ENCODE measurements at regions not wholly inside any gene's neighbourhood (a gene's known extent, or its start where the extent isn't known, plus 50 kb on each side); places are given as distances from the start of the nearest gene placed in this dataset.

GRCh38 chr4:138838251-138838650 lies 177.3 kb upstream of the NOCT start:
- no peak for TF ChIP-seq CTCF (conservative IDR thresholded peaks at IDR 0.05)
- Mint-ChIP-seq H3K4me3 (no peak overlapping the region), H3K36me3 (ENCODE audit: low read depth) (no peaks in the 10 kb centered on the region), H3K9me3 (peaks cover 3% of the 10 kb centered on the region), H3K4me1 (peaks cover 5% of the 10 kb centered on the region), H3K27ac (ENCODE audit: unreplicated experiment) (no peak overlapping the region), H3K27me3 (ENCODE audit: low read depth) (no peaks in the 10 kb centered on the region)
- DNase-seq (ENCODE audit: low read depth, low spot score) = no peak

GRCh38 chr4:138835832-138836533 lies 179.6 kb upstream of the NOCT start:
- Mint-ChIP-seq H3K4me1 (no peaks in the 10 kb centered on the region), H3K4me3 (no peak overlapping the region), H3K27ac (ENCODE audit: unreplicated experiment) (no peak overlapping the region), H3K9me3 (peaks cover 3% of the 10 kb centered on the region), H3K36me3 (ENCODE audit: low read depth) (no peaks in the 10 kb centered on the region), H3K27me3 (ENCODE audit: low read depth) (no peaks in the 10 kb centered on the region)
- no peak for DNase-seq (ENCODE audit: low read depth, low spot score)
- TF ChIP-seq CTCF (conservative IDR thresholded peaks at IDR 0.05) = no peak

- no peaks in the 10 kb centered on the region for H3K4me1 Mint-ChIP-seq
- H3K27me3 Mint-ChIP-seq (ENCODE audit: low read depth) = no peaks in the 10 kb centered on the region
- H3K4me3 Mint-ChIP-seq = no peak overlapping the region
- no peak for DNase-seq (ENCODE audit: low read depth, low spot score)
- H3K27ac Mint-ChIP-seq (ENCODE audit: unreplicated experiment) = no peak overlapping the region
- no peaks in the 10 kb centered on the region for H3K36me3 Mint-ChIP-seq (ENCODE audit: low read depth)
- H3K9me3 Mint-ChIP-seq = peaks cover 3% of the 10 kb centered on the region
- no peak for TF ChIP-seq CTCF (conservative IDR thresholded peaks at IDR 0.05)
These were observed 181.6 kb upstream of the NOCT start for GRCh38 chr4:138833974-138834373.

GRCh38 chr4:138832563-138832962 lies 183.0 kb upstream of the NOCT start:
- no peak overlapping the region for H3K4me3 Mint-ChIP-seq
- no peak for TF ChIP-seq CTCF (conservative IDR thresholded peaks at IDR 0.05)
- H3K36me3 Mint-ChIP-seq (ENCODE audit: low read depth) = no peaks in the 10 kb centered on the region
- no peaks in the 10 kb centered on the region for H3K4me1 Mint-ChIP-seq
- peak overlapping the region; percentile 7 for H3K27ac Mint-ChIP-seq (ENCODE audit: unreplicated experiment)
- peaks cover 3% of the 10 kb centered on the region for H3K9me3 Mint-ChIP-seq
- DNase-seq (ENCODE audit: low read depth, low spot score) = no peak
- no peaks in the 10 kb centered on the region for H3K27me3 Mint-ChIP-seq (ENCODE audit: low read depth)

- DNase-seq (ENCODE audit: low read depth, low spot score) = no peak
- no peaks in the 10 kb centered on the region for H3K27me3 Mint-ChIP-seq (ENCODE audit: low read depth)
- no peaks in the 10 kb centered on the region for H3K4me1 Mint-ChIP-seq
- no peak overlapping the region for H3K4me3 Mint-ChIP-seq
- no peak overlapping the region for H3K27ac Mint-ChIP-seq (ENCODE audit: unreplicated experiment)
- no peak for TF ChIP-seq CTCF (conservative IDR thresholded peaks at IDR 0.05)
- no peaks in the 10 kb centered on the region for H3K36me3 Mint-ChIP-seq (ENCODE audit: low read depth)
- H3K9me3 Mint-ChIP-seq = peaks cover 3% of the 10 kb centered on the region
These were observed 183.6 kb upstream of the NOCT start for GRCh38 chr4:138831948-138832347.

All from neural crest cell (in vitro differentiated cells).